MM.1S (cell line): ENCODE measurements at regions not wholly inside any gene's neighbourhood (a gene's known extent, or its start where the extent isn't known, plus 50 kb on each side); places are given as distances from the start of the nearest gene placed in this dataset.

Experiments used
- DNase-seq: peaks from one replicate; pipeline ENCODE4 v3.0.0-alpha.2; 2015
- H2AFZ ChIP-seq: fragments of 300-600 bp; sonication (generic); 2 replicates; pipeline ENCODE4 v1.6.0; 2016; ENCODE audit warnings: antibody characterized with exemption, low read length
- H3F3A ChIP-seq: fragments of 300-600 bp; sonication (generic); 2 replicates; pipeline ENCODE4 v1.6.1; 2016; ENCODE audit warnings: mild to moderate bottlenecking, antibody characterized with exemption, low read length, moderate library complexity, mixed read lengths; ENCODE audit not compliant: insufficient read depth
- H3K27ac ChIP-seq: fragments of 300-600 bp; sonication (generic); 2 replicates; pipeline ENCODE4 v1.5.1; 2016; ENCODE audit warnings: mild to moderate bottlenecking, low read length
- H3K27me3 ChIP-seq: fragments of 300-600 bp; sonication (generic); replicated peaks from 2 replicates; pipeline ENCODE4 v1.6.0; 2016; ENCODE audit warnings: low read length; ENCODE audit not compliant: insufficient read depth
- H3K36me3 ChIP-seq: fragments of 300-600 bp; sonication (generic); replicated peaks from 2 replicates; pipeline ENCODE4 v1.6.1; 2016; ENCODE audit warnings: mild to moderate bottlenecking, low read length, mixed read lengths; ENCODE audit not compliant: insufficient read depth
- H3K4me1 ChIP-seq: fragments of 300-600 bp; sonication (generic); 2 replicates; pipeline ENCODE4 v1.6.1; 2016; ENCODE audit warnings: low read length, mixed read lengths
- H3K4me2 ChIP-seq: fragments of 300-600 bp; sonication (generic); 2 replicates; pipeline ENCODE4 v1.6.0; 2016; ENCODE audit warnings: low read depth, low read length
- H3K4me3 ChIP-seq: fragments of 300-600 bp; sonication (generic); 2 replicates; pipeline ENCODE4 v1.5.1; 2016; ENCODE audit warnings: low read length, mixed read lengths
- H3K79me2 ChIP-seq: fragments of 300-600 bp; sonication (generic); 2 replicates; pipeline ENCODE4 v1.6.1; 2016; ENCODE audit warnings: mixed run types, low read length, mixed read lengths
- H3K9ac ChIP-seq: fragments of 300-600 bp; sonication (generic); 2 replicates; pipeline ENCODE4 v1.6.1; 2016; ENCODE audit warnings: low read length, mixed read lengths
- H3K9me2 ChIP-seq: fragments of 300-600 bp; sonication (generic); replicated peaks from 2 replicates; pipeline ENCODE4 v1.6.1; 2016; ENCODE audit warnings: mild to moderate bottlenecking, low read length, mixed read lengths; ENCODE audit not compliant: insufficient read depth
- H3K9me3 ChIP-seq: fragments of 300-600 bp; sonication (generic); replicated peaks from 2 replicates; pipeline ENCODE4 v1.6.1; 2016; ENCODE audit warnings: mild to moderate bottlenecking, low read length, mixed read lengths; ENCODE audit not compliant: insufficient read depth
- H4K20me1 ChIP-seq: fragments of 300-600 bp; sonication (generic); 2 replicates; pipeline ENCODE4 v1.6.1; 2016; ENCODE audit warnings: mild to moderate bottlenecking, low read length, moderate library complexity, mixed read lengths; ENCODE audit not compliant: insufficient read depth
- EZH2 ChIP-seq: fragments of 300-600 bp; sonication (generic); optimal IDR thresholded peaks from 2 replicates; pipeline ENCODE3; 2017; ENCODE audit warnings: low read depth, mild to moderate bottlenecking, antibody characterized with exemption, low read length, mixed read lengths
- EZH2phosphoT487 ChIP-seq: fragments of 300-600 bp; sonication (generic); IDR thresholded peaks from 2 replicates; pipeline ENCODE4 v1.6.1; 2018; ENCODE audit warnings: antibody characterized with exemption, low read length
- TF ChIP-seq, protein P1 (sequence below): fragments of 300-600 bp; sonication (generic); IDR thresholded peaks from 2 replicates; pipeline ENCODE4 v1.5.1; 2016; ENCODE audit warnings: antibody characterized with exemption, low read length, mixed read lengths

DNA sequence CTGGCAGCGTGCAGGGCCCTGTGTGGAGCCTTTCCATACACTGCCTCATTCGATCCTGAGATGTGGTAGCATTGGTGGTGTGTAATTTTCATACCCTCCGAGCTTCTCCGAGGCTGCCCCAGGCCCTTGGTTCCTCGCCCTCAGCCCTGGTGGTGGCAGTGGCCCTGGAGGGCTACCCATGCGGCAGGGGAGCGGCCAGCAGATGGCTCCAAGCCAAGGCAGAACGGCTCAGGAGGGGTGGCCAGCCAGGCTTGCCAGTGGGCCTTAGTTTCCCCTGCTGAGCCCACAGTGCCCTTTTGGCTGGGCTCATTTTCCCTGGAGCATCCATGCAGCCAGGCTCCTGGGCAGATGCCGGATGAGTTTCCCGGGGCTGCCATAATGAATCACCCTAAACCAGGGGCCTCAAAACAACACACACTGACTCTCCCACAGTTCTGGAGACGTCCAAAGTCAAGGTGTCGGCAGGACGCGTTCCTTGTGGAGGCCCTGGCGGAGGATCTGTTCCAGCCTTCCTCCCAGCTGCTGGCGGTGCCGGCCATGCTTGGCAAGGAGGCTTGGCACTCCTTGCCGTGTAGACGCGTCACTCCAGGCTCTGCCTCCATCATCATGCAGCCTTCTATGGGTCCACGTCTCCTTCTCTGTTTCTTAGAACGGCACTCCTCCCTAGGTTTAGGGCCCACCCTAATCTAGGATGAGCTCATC, 158.8 kb upstream of the GSE1 start:
- Histone ChIP-seq H2AFZ (no peak overlapping the region), H3K27me3 (peaks cover 25% of the 10 kb centered on the region)
- no peak for TF ChIP-seq EZH2
- TF ChIP-seq EZH2phosphoT487 = no peak

DNA sequence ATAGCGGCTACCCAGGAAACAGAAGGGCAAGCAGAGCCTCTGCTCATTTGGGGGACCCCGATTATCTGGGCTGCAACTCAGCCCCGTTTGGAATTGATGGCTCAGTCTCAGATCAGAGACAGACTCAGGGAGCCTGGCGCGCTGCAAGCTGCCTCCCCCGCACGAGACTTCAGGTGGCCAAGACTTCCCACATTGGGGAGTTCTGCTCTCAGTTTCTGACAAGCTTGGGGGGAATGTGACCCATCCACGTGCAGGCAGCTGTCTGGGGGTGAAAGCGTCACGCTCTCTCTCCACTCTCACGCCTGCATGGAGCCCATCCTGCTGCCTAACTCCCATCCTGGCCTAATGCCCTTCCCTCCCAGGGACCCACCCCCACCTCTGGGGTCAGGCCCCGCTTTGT, 157.6 kb upstream of the GSE1 start:
- Histone ChIP-seq H3K79me2 (no peaks in the 10 kb centered on the region), H3K9me3 (no peaks in the 10 kb centered on the region), H3F3A (no peaks in the 10 kb centered on the region), H3K27me3 (peaks cover 37% of the 10 kb centered on the region), H3K9ac (no peak overlapping the region), H4K20me1 (no peaks in the 10 kb centered on the region), H3K9me2 (no peaks in the 10 kb centered on the region), H3K4me3 (no peak overlapping the region), H2AFZ (no peak overlapping the region), H3K4me1 (no peaks in the 10 kb centered on the region), H3K27ac (no peak overlapping the region), H3K36me3 (no peaks in the 10 kb centered on the region), H3K4me2 (no peak overlapping the region)
- DNase-seq = no peak
- no peak for TF ChIP-seq EZH2
- no peak for TF ChIP-seq EZH2phosphoT487

More for the DNA sequence above, 158.8 kb upstream of the GSE1 start:
- H3K9ac ChIP-seq = no peak overlapping the region
- no peaks in the 10 kb centered on the region for H3K9me3 ChIP-seq
- H3K4me2 ChIP-seq = no peak overlapping the region
- H3K4me3 ChIP-seq = no peak overlapping the region
- no peaks in the 10 kb centered on the region for H3K9me2 ChIP-seq
- H3F3A ChIP-seq = peaks cover 2% of the 10 kb centered on the region
- H3K79me2 ChIP-seq = no peaks in the 10 kb centered on the region
- H3K27ac ChIP-seq = no peak overlapping the region
- DNase-seq = no peak
- H3K4me1 ChIP-seq = peaks cover 3% of the 10 kb centered on the region
- H4K20me1 ChIP-seq = no peaks in the 10 kb centered on the region
- H3K36me3 ChIP-seq = no peaks in the 10 kb centered on the region

DNA sequence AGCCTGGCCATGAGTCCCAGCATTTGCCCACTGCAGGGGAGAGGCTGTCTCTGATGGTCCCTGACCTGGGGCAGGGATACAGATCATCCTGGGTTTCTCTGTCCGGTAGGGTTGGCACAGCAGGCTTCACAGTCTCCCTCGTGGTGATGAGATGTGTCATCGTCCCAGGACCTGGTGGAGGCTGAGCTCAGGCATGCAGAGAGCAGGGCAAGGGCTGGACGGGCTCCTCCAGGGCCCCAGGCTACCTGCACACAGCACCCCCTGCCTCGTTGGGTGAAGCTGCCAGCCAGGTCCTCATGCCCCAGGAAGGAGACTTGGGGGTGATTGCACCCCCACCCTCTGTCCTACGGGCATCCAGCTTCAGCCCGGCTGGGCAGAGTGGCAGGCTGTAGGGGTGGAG, 155.8 kb upstream of the GSE1 start:
- Histone ChIP-seq H3K79me2 (no peaks in the 10 kb centered on the region), H2AFZ (no peak overlapping the region), H3K9me2 (no peaks in the 10 kb centered on the region), H3K4me2 (no peak overlapping the region), H4K20me1 (no peaks in the 10 kb centered on the region), H3K4me1 (no peaks in the 10 kb centered on the region), H3K36me3 (no peaks in the 10 kb centered on the region), H3K9ac (no peak overlapping the region), H3K9me3 (no peaks in the 10 kb centered on the region), H3K27ac (no peak overlapping the region), H3K4me3 (no peak overlapping the region), H3F3A (no peaks in the 10 kb centered on the region), H3K27me3 (peaks cover 55% of the 10 kb centered on the region)
- TF ChIP-seq EZH2 = no peak
- TF ChIP-seq, protein P1, sequence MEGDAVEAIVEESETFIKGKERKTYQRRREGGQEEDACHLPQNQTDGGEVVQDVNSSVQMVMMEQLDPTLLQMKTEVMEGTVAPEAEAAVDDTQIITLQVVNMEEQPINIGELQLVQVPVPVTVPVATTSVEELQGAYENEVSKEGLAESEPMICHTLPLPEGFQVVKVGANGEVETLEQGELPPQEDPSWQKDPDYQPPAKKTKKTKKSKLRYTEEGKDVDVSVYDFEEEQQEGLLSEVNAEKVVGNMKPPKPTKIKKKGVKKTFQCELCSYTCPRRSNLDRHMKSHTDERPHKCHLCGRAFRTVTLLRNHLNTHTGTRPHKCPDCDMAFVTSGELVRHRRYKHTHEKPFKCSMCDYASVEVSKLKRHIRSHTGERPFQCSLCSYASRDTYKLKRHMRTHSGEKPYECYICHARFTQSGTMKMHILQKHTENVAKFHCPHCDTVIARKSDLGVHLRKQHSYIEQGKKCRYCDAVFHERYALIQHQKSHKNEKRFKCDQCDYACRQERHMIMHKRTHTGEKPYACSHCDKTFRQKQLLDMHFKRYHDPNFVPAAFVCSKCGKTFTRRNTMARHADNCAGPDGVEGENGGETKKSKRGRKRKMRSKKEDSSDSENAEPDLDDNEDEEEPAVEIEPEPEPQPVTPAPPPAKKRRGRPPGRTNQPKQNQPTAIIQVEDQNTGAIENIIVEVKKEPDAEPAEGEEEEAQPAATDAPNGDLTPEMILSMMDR = no peak
- no peak for TF ChIP-seq EZH2phosphoT487
- DNase-seq = no peak

DNA sequence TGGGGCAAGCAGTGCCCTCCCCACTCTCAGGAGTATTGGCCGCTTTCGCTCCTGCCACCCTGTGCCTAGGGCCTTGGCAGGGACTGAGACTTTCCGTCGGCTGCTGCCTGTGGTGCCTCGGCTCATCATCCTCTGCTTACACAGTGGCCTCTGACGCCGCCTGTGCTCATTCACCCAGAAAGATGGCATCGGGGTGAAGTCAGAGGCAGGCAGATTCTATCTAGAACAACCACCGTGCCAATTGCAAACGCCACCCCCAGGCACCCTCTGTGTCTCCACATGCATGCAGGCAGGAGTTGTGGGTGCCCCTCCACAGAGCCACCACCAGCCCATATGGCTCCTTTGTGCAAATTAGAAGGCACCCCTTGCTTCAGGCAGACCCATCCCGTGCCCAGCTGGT, 154.2 kb upstream of the GSE1 start:
- Histone ChIP-seq H3K9me3 (no peaks in the 10 kb centered on the region), H3K27ac (no peak overlapping the region), H3K4me1 (no peaks in the 10 kb centered on the region), H3K4me2 (no peak overlapping the region), H3K4me3 (no peak overlapping the region), H2AFZ (no peak overlapping the region), H4K20me1 (no peaks in the 10 kb centered on the region), H3K27me3 (peaks cover 67% of the 10 kb centered on the region), H3K9ac (no peak overlapping the region), H3F3A (no peaks in the 10 kb centered on the region), H3K9me2 (no peaks in the 10 kb centered on the region), H3K36me3 (no peaks in the 10 kb centered on the region), H3K79me2 (no peaks in the 10 kb centered on the region)
- TF ChIP-seq EZH2 (no peak), EZH2phosphoT487 (no peak)
- TF ChIP-seq, protein P1 = no peak
- no peak for DNase-seq
